MM.1S (cell line): ENCODE measurements at regions not wholly inside any gene's neighbourhood (a gene's known extent, or its start where the extent isn't known, plus 50 kb on each side); places are given as distances from the start of the nearest gene placed in this dataset.

Experiments
- DNase-seq: peaks from one replicate; pipeline ENCODE4 v3.0.0-alpha.2; 2015
- H2AFZ ChIP-seq: fragments of 300-600 bp; sonication (generic); 2 replicates; pipeline ENCODE4 v1.6.0; 2016; ENCODE audit warnings: antibody characterized with exemption, low read length
- H3F3A ChIP-seq: fragments of 300-600 bp; sonication (generic); 2 replicates; pipeline ENCODE4 v1.6.1; 2016; ENCODE audit warnings: mild to moderate bottlenecking, antibody characterized with exemption, low read length, moderate library complexity, mixed read lengths; ENCODE audit not compliant: insufficient read depth
- H3K27ac ChIP-seq: fragments of 300-600 bp; sonication (generic); 2 replicates; pipeline ENCODE4 v1.5.1; 2016; ENCODE audit warnings: mild to moderate bottlenecking, low read length
- H3K27me3 ChIP-seq: fragments of 300-600 bp; sonication (generic); replicated peaks from 2 replicates; pipeline ENCODE4 v1.6.0; 2016; ENCODE audit warnings: low read length; ENCODE audit not compliant: insufficient read depth
- H3K36me3 ChIP-seq: fragments of 300-600 bp; sonication (generic); replicated peaks from 2 replicates; pipeline ENCODE4 v1.6.1; 2016; ENCODE audit warnings: mild to moderate bottlenecking, low read length, mixed read lengths; ENCODE audit not compliant: insufficient read depth
- H3K4me1 ChIP-seq: fragments of 300-600 bp; sonication (generic); 2 replicates; pipeline ENCODE4 v1.6.1; 2016; ENCODE audit warnings: low read length, mixed read lengths
- H3K4me2 ChIP-seq: fragments of 300-600 bp; sonication (generic); 2 replicates; pipeline ENCODE4 v1.6.0; 2016; ENCODE audit warnings: low read depth, low read length
- H3K4me3 ChIP-seq: fragments of 300-600 bp; sonication (generic); 2 replicates; pipeline ENCODE4 v1.5.1; 2016; ENCODE audit warnings: low read length, mixed read lengths
- H3K79me2 ChIP-seq: fragments of 300-600 bp; sonication (generic); 2 replicates; pipeline ENCODE4 v1.6.1; 2016; ENCODE audit warnings: mixed run types, low read length, mixed read lengths
- H3K9ac ChIP-seq: fragments of 300-600 bp; sonication (generic); 2 replicates; pipeline ENCODE4 v1.6.1; 2016; ENCODE audit warnings: low read length, mixed read lengths
- H3K9me2 ChIP-seq: fragments of 300-600 bp; sonication (generic); replicated peaks from 2 replicates; pipeline ENCODE4 v1.6.1; 2016; ENCODE audit warnings: mild to moderate bottlenecking, low read length, mixed read lengths; ENCODE audit not compliant: insufficient read depth
- H3K9me3 ChIP-seq: fragments of 300-600 bp; sonication (generic); replicated peaks from 2 replicates; pipeline ENCODE4 v1.6.1; 2016; ENCODE audit warnings: mild to moderate bottlenecking, low read length, mixed read lengths; ENCODE audit not compliant: insufficient read depth
- H4K20me1 ChIP-seq: fragments of 300-600 bp; sonication (generic); 2 replicates; pipeline ENCODE4 v1.6.1; 2016; ENCODE audit warnings: mild to moderate bottlenecking, low read length, moderate library complexity, mixed read lengths; ENCODE audit not compliant: insufficient read depth
- EZH2 ChIP-seq: fragments of 300-600 bp; sonication (generic); optimal IDR thresholded peaks from 2 replicates; pipeline ENCODE3; 2017; ENCODE audit warnings: low read depth, mild to moderate bottlenecking, antibody characterized with exemption, low read length, mixed read lengths
- EZH2phosphoT487 ChIP-seq: fragments of 300-600 bp; sonication (generic); IDR thresholded peaks from 2 replicates; pipeline ENCODE4 v1.6.1; 2018; ENCODE audit warnings: antibody characterized with exemption, low read length
- TF ChIP-seq, protein P1 (sequence below): fragments of 300-600 bp; sonication (generic); IDR thresholded peaks from 2 replicates; pipeline ENCODE4 v1.5.1; 2016; ENCODE audit warnings: antibody characterized with exemption, low read length, mixed read lengths

DNA sequence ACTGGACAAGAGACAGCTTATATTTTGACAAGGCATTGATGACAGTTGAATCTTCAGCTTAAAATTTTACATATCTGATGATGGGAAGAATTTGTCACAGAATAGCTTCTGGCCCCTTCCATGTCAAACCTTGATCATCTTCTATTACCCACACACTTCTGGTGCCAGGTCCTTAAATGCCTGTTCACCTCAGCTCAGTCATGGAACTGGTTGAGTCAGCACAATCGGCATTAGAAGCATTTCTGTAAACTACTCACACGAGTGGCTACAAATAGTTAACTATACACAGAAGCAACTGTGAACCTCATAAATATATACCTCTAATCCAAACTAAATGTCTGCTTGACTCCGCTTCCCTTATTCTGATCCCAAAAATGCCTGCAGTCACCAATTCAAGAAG is 161.2 kb downstream of the FOXO1 start:
- Histone ChIP-seq H3K9me3 (no peaks in the 10 kb centered on the region), H3K4me1 (no peaks in the 10 kb centered on the region), H2AFZ (no peak overlapping the region), H3K4me3 (no peak overlapping the region), H3F3A (no peaks in the 10 kb centered on the region), H4K20me1 (no peaks in the 10 kb centered on the region), H3K9me2 (no peaks in the 10 kb centered on the region), H3K79me2 (no peaks in the 10 kb centered on the region), H3K4me2 (no peak overlapping the region), H3K27ac (no peak overlapping the region), H3K36me3 (no peaks in the 10 kb centered on the region), H3K27me3 (no peaks in the 10 kb centered on the region), H3K9ac (no peak overlapping the region)
- TF ChIP-seq, protein P1, sequence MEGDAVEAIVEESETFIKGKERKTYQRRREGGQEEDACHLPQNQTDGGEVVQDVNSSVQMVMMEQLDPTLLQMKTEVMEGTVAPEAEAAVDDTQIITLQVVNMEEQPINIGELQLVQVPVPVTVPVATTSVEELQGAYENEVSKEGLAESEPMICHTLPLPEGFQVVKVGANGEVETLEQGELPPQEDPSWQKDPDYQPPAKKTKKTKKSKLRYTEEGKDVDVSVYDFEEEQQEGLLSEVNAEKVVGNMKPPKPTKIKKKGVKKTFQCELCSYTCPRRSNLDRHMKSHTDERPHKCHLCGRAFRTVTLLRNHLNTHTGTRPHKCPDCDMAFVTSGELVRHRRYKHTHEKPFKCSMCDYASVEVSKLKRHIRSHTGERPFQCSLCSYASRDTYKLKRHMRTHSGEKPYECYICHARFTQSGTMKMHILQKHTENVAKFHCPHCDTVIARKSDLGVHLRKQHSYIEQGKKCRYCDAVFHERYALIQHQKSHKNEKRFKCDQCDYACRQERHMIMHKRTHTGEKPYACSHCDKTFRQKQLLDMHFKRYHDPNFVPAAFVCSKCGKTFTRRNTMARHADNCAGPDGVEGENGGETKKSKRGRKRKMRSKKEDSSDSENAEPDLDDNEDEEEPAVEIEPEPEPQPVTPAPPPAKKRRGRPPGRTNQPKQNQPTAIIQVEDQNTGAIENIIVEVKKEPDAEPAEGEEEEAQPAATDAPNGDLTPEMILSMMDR, result no peak
- TF ChIP-seq EZH2phosphoT487, result no peak
- no peak for TF ChIP-seq EZH2
- no peak for DNase-seq
